B cell (primary cell): ENCODE measurements at regions not wholly inside any gene's neighbourhood (a gene's known extent, or its start where the extent isn't known, plus 50 kb on each side); places are given as distances from the start of the nearest gene placed in this dataset.

Experiments used
- EZH2 ChIP-seq: IDR thresholded peaks from 2 replicates; pipeline ENCODE4 v1.6.1; 2012; ENCODE audit warnings: borderline replicate concordance, low read depth, mild to moderate bottlenecking, moderate library complexity, low read length; ENCODE audit not compliant: insufficient read depth, poor library complexity, severe bottlenecking
- TF ChIP-seq, protein P1 (sequence below): fragments of 200-600 bp; IDR thresholded peaks from one replicate; pipeline ENCODE4 v1.8.0; 2022; ENCODE audit warnings: antibody characterized with exemption, mild to moderate bottlenecking

DNA sequence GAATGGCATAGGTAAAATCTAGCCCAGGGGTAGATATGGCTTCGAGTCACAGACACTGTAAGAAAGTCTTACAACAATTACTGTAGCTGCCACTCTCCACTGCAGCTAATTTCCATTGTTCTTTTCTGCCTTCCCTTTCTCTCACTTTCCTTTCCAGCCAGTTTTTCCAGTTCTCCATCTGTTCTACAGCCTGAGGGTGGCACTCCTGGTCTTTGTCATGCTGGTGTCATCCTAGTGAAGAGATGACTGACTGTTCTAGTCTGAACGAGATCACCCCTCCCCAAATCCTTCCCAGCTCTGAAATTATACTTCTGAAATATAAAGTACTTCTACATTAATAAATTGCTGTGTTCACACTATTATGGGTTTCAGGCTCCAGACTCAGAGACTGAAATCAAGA, 74.2 kb upstream of the CSRP2 start:
- TF ChIP-seq, protein P1, sequence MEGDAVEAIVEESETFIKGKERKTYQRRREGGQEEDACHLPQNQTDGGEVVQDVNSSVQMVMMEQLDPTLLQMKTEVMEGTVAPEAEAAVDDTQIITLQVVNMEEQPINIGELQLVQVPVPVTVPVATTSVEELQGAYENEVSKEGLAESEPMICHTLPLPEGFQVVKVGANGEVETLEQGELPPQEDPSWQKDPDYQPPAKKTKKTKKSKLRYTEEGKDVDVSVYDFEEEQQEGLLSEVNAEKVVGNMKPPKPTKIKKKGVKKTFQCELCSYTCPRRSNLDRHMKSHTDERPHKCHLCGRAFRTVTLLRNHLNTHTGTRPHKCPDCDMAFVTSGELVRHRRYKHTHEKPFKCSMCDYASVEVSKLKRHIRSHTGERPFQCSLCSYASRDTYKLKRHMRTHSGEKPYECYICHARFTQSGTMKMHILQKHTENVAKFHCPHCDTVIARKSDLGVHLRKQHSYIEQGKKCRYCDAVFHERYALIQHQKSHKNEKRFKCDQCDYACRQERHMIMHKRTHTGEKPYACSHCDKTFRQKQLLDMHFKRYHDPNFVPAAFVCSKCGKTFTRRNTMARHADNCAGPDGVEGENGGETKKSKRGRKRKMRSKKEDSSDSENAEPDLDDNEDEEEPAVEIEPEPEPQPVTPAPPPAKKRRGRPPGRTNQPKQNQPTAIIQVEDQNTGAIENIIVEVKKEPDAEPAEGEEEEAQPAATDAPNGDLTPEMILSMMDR, result no peak
- no peak for TF ChIP-seq EZH2
